ENCODE measurements at regions not wholly inside any gene's neighbourhood (a gene's known extent, or its start where the extent isn't known, plus 50 kb on each side); places are given as distances from the start of the nearest gene placed in this dataset.

DNA sequence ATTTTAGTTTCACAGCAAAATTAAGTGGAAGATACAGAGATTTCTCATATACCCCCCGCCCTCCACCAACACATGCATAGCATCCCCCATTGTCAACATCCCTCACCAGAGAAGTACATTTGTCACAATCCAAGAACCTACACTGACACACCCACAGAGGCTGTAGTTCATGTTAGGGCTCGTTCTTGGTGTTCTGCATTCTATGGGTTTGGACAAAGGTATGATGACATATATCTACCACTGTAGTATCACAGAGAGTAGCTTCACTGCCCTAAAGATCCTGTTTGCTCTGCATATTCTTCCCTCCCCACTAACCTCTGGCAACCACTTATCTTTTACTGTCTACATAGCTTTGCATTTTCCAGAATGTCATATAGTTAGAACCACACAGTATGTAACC, 444.6 kb upstream of the DCN start:
- no peak for DNase-seq (ENCODE audit: low read depth in 2 of 2)

GRCh38 chr12:91622981-91623380, 440.4 kb upstream of the DCN start:
- DNase-seq (ENCODE audit: low read depth in 2 of 2), result no peak

GRCh38 chr12:91622037-91622436, 439.4 kb upstream of the DCN start:
- DNase-seq (ENCODE audit: low read depth in 2 of 2), result no peak

DNA sequence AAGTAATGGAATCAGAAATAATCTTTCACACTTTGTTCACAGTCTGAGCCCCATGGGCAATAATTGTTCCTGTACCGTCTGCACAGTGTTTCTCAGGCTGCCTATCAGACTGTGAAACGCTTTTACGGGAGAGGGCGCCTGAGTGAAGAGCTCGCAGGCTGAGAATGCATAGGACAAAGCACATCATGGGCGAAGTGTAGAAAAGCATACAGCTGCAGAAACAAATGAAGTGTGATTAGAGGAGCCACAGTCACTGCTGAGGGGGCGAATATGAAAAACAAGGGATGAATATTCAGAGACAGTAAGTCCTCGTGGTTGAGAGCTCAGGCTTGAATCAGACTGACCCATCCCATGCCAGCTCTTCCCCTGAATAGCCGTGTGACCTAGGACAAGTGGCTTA, 438.4 kb upstream of the DCN start:
- DNase-seq (ENCODE audit: low read depth in 2 of 2), result no peak

DNA sequence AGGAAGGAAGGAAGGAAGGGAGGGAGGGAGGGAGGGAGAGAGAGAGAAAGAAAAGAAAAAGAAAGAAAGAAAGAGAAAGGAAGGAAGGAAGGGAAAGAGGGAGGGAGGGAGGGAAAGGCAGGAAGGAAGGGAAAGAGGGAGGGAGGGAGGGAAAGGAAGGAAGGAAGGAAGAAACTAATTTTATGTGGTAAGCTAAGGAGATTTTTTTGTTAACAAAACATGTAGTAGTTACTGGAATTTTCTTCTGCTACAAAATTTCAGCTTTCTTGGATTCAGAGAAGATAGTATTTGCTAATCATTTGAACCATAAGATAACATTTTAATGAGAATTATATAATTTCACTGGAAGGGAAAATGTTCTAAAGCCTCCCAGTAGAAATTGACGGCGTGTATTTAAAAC, 437.8 kb upstream of the DCN start:
- no peak for DNase-seq (ENCODE audit: low read depth in 2 of 2)

DNA sequence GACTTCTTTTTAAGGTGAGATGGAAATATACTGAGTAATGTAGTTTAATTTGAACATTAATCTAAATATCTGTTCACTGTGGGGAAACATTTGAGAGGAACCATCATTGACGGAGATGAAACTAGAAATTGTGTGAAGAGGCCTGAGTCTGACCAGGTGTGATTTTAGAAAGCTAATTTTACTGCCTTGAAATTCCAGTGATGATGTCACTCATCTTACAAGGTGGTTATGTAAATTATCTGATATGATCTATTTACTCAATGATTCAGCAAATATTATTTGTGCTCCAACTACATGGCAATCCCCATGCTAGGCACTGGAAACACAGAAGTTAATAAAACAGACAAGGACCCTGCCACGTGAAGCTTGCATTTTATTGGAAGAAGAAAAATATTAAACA, 435.7 kb upstream of the DCN start:
- DNase-seq (ENCODE audit: low read depth in 2 of 2), result no peak

GRCh38 chr12:91617818-91618217, 435.2 kb upstream of the DCN start:
- DNase-seq (ENCODE audit: low read depth in 2 of 2), result no peak

- DNase-seq (ENCODE audit: low read depth in 2 of 2), result no peak
Measured at GRCh38 chr12:91616416-91616815, 433.8 kb upstream of the DCN start.

- no peak for DNase-seq (ENCODE audit: low read depth in 2 of 2)
Measured at GRCh38 chr12:91613223-91613779, 430.7 kb upstream of the DCN start.

- DNase-seq (ENCODE audit: low read depth in 2 of 2), result no peak
Measured at GRCh38 chr12:91610561-91610960, 427.9 kb upstream of the DCN start.

GRCh38 chr12:91609283-91609682, 426.7 kb upstream of the DCN start:
- no peak for DNase-seq (ENCODE audit: low read depth in 2 of 2)

GRCh38 chr12:91608542-91608941, 425.9 kb upstream of the DCN start:
- DNase-seq (ENCODE audit: low read depth in 2 of 2), result no peak

DNA sequence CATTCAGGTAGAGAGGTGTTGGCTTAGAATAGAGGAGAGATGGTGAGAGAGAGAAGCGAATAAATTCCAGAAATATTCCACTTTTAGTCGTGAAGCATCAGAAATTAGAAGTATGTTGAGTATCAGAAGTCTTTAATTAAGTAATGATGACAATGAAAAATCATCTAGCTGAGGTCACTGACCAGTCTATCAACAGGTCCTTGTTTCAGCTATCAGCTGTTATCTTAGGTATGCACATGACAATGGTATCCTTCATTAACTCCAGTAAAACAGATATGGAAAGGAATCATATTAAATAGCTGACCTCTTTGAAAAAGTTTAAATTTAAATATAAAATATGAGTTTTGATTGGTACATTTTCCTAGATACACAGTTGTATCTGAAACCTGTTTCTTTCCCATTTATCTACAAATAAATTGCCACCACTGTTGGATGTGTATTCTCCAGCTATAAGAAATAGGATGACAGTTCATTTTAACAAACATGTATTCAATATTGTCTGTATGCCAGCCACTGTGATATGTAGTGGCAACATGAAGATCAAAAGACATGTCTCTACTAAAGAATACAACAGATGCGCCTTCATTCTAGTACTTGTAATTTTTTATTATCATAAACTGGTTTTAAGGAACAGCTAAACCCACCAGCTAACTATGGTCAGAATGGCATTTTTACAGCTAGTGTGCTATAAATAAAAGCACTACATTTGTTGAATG, 424.2 kb upstream of the DCN start:
- no peak for DNase-seq (ENCODE audit: low read depth in 2 of 2)

DNA sequence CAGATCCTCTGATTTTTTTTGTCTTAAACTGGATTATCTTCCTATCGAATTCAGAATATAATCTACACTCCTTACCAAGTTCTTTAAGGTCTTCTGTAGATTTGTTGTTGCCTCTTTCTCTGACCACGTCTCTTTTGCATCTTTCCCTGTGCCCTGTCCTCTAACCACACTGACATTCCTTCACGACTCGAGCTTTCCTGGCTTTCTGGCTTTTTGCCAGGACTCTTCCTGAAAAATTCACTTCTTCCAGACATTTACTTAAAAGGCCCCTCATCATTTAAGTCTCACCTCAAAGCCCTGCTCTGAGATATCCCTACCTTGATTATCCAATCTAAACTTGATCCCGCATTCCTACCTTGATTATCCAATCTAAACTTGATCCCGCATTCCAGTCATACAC, 422.3 kb upstream of the DCN start:
- no peak for DNase-seq (ENCODE audit: low read depth in 2 of 2)

DNA sequence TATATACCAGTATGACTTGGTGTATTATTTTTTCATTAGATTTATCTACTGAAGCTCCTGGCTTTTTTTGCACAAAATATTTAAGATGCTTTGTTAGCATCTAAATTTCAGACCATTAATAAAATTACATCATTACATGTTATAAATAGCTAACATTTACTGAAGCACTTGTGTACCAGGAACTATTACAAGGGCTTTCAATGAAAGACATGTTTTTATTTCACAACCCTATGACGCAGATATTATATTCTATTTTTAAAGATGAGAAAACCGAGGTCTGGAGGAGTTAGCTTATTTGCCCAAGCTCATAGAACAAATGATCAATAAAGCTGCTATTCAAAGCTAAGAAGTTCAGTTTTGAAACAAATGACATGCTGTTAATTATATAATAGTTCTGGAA, 420.4 kb upstream of the DCN start:
- DNase-seq (ENCODE audit: low read depth in 2 of 2), result no peak

GRCh38 chr12:91601054-91601453, 418.4 kb upstream of the DCN start:
- no peak for DNase-seq (ENCODE audit: low read depth in 2 of 2)

- DNase-seq (ENCODE audit: low read depth in 2 of 2), result no peak
Measured at GRCh38 chr12:91594715-91595114, 412.1 kb upstream of the DCN start.

DNA sequence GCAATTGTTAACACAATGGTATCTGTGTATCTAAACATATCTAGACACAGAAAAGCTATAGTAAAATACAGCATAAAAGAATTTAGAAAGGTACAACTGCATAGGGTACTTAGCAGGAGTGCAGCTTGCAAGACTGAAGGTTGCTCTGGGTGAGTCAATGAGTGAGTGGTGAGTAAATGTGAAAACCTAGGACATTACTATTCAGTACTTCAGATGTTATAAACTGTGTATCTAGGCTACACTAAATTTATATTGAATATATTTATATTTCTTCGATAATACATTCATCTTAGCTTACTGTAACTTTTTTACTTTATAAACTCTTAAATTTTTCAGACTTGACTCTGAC, 409.0 kb upstream of the DCN start:
- DNase-seq (ENCODE audit: low read depth in 2 of 2), result no peak

DNA sequence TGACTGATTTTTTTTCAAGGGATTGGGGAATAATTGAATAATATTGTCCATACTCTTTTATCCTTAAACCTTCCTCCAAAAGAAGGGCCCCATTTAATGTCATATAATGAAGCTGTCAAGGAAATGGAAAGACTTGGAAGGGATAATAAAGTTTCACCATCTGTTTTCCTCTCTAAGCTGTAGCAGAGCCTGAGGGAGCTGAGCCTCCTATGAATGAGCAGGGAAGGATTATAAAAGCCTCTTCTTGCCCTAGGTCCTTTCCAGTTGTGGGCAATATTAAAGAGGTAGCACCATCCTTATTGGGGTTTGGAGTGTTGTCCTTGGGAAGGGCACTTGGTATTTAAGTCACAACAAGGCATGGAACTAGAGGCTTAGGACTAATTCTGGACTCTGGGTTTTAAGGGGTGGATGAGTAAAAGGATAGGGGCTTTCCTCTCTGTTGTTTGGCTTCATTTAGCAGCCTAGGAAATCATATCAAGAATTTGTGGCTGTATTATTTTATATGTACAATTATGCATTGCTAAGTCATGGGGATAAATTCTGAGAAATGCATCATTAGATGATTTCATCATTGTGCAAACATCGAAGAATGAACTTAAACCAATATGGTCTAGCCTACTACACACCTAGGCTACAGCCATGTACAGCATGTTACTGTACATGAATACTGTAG, 408.5 kb upstream of the DCN start:
- no peak for DNase-seq (ENCODE audit: low read depth in 2 of 2)

DNA sequence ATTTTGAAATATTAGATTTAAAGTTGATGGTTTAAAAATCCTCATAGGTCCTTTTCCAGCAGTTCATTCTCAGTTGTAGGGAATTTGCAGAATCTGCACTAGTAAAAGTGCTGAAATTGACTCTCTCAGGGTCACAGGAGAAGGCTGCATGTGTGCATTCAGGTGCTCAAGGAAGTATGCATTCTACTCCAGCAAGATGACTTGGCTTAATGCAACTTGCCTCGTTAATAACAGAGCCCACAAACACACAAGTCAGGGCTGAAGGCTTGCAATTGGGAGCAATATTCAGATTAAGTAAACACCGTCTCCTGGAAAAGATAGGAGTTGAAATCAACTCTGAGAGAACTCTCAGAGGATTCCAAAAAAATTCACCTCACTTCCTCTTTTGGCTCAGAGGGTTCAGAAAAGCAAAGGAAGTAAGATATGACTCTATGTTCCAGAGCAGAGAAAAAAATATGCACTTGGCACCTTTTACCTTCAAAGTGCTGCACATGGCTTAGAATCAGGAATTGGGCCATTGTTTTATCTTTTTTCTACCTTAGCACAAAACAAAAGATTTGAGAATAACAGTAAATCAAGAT, 406.3 kb upstream of the DCN start:
- DNase-seq (ENCODE audit: low read depth in 2 of 2), result no peak

- DNase-seq (ENCODE audit: low read depth in 2 of 2), result no peak
Measured at GRCh38 chr12:91586015-91586414, 403.4 kb upstream of the DCN start.

DNA sequence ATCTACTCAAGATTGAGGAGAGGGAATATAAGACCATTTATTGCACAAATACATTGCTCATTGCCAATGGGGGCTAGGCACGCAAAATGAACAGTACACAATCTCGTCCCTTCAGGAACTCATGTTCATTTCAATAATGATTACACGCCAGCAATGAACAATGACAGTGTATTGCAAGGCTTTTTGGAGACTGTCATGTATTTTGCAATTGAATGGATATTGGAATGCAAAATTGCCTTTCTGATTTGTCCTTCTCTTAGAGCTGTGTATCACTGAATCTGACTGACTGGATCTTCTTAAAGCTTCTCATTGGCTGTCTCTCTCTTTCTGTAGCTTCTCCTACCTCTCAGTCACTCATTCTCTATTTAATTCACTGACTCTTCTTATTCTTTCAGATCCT, 400.2 kb upstream of the DCN start:
- no peak for DNase-seq (ENCODE audit: low read depth in 2 of 2)

Measured in stimulated activated CD8-positive, alpha-beta memory T cell treated with anti-CD3 and anti-CD28 coated beads, Interleukin-2, amount 100 ng/mL, for 48 hours (primary cell).